Hepatocyte (in vitro differentiated cells): ENCODE measurements at regions not wholly inside any gene's neighbourhood (a gene's known extent, or its start where the extent isn't known, plus 50 kb on each side); places are given as distances from the start of the nearest gene placed in this dataset.

ENCODE experiments used
- EZH2phosphoT487 ChIP-seq: fragments of 200-600 bp; sonication (generic); IDR thresholded peaks from one replicate; pipeline ENCODE4 v1.6.1; 2018; ENCODE audit warnings: antibody characterized with exemption, mild to moderate bottlenecking, low read depth, moderate library complexity; ENCODE audit not compliant: unreplicated experiment, severe bottlenecking
- TF ChIP-seq, protein P1 (sequence below): fragments of 200-600 bp; sonication (generic); IDR thresholded peaks from 2 replicates; pipeline ENCODE4 v1.5.1; 2016; ENCODE audit warnings: antibody characterized with exemption, mild to moderate bottlenecking; ENCODE audit not compliant: poor library complexity

- TF ChIP-seq, protein P1, sequence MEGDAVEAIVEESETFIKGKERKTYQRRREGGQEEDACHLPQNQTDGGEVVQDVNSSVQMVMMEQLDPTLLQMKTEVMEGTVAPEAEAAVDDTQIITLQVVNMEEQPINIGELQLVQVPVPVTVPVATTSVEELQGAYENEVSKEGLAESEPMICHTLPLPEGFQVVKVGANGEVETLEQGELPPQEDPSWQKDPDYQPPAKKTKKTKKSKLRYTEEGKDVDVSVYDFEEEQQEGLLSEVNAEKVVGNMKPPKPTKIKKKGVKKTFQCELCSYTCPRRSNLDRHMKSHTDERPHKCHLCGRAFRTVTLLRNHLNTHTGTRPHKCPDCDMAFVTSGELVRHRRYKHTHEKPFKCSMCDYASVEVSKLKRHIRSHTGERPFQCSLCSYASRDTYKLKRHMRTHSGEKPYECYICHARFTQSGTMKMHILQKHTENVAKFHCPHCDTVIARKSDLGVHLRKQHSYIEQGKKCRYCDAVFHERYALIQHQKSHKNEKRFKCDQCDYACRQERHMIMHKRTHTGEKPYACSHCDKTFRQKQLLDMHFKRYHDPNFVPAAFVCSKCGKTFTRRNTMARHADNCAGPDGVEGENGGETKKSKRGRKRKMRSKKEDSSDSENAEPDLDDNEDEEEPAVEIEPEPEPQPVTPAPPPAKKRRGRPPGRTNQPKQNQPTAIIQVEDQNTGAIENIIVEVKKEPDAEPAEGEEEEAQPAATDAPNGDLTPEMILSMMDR, result no peak
- no peak for TF ChIP-seq EZH2phosphoT487
These were observed 611.1 kb upstream of the FANCL start for GRCh38 chr2:58852243-58852642.
